ENCODE measurements at regions not wholly inside any gene's neighbourhood (a gene's known extent, or its start where the extent isn't known, plus 50 kb on each side); places are given as distances from the start of the nearest gene placed in this dataset.

GRCh38 chr5:174837919-174838902, 113.8 kb downstream of the MSX2 start:
- Histone ChIP-seq H3K9me3 (no peaks in the 10 kb centered on the region), H2AFZ (ENCODE audit: low read depth) (no peak overlapping the region), H3K9me2 (no peaks in the 10 kb centered on the region), H3K4me3 (ENCODE audit: low read depth in 2 of 2, low read length in 1 of 2) (no peak overlapping the region; a peak in 1 of 4 replicates), H4K20me1 (ENCODE audit: insufficient read depth) (no peaks in the 10 kb centered on the region), H3K4me2 (no peak overlapping the region), H3F3A (replicated peaks; ENCODE audit: insufficient read depth) (no peaks in the 10 kb centered on the region), H3K4me1 (ENCODE audit: control insufficient read depth in 1 of 2, insufficient read depth in 2 of 2, low read depth in 1 of 2, low read length in 1 of 2) (no peaks in the 10 kb centered on the region), H3K36me3 (replicated peaks in 1 of 2; ENCODE audit: control insufficient read depth in 1 of 2, insufficient read depth in 2 of 2, low read length in 1 of 2) (no peaks in the 10 kb centered on the region), H3K79me2 (ENCODE audit: insufficient read depth) (no peaks in the 10 kb centered on the region), H3K27me3 (ENCODE audit: insufficient read depth) (no peaks in the 10 kb centered on the region), H3K27ac (ENCODE audit: low read depth in 2 of 2, low read length in 1 of 2) (no peak overlapping the region), H3K9ac (no peak overlapping the region)
- ChIA-PET POLR2A (no interaction called here), CTCF (interaction anchor here (1.0 kb wide), 1 partner anchor 14 kb away, joined by 3 read pairs; no protein-coding TSS in a partner anchor)
- TF ChIP-seq GATA2 (CRISPR knock-in tag; IDR thresholded peaks at IDR 0.05): no peak
- TF ChIP-seq CHD2 (IDR thresholded peaks at IDR 0.05; ENCODE audit: low read length, partially characterized antibody): no peak
- TF ChIP-seq TEAD4 (IDR thresholded peaks at IDR 0.05; ENCODE audit: borderline replicate concordance, insufficient read depth): no peak
- TF ChIP-seq EP300 (IDR thresholded peaks at IDR 0.05; ENCODE audit: borderline replicate concordance in 1 of 2, low read depth in 1 of 2, low read length in 1 of 2): no peak
- TF ChIP-seq NRF1 (IDR thresholded peaks at IDR 0.05; ENCODE audit: low read depth, low read length): no peak
- DNase-seq: peak; percentile 17
- 29% methylated on average over 8 of the region's 8 CpGs for WGBS (ENCODE audit: low lambda C conversion rate)

GRCh38 chr5:174834081-174834480, 109.7 kb downstream of the MSX2 start:
- no peak for TF ChIP-seq TAF1 (IDR thresholded peaks at IDR 0.05; ENCODE audit: borderline replicate concordance, low read depth, low read length)
- TF ChIP-seq POLR2AphosphoS5 (IDR thresholded peaks at IDR 0.05; ENCODE audit: low read depth, low read length): no peak
- TF ChIP-seq GABPA (IDR thresholded peaks at IDR 0.05; ENCODE audit: low read depth): no peak
- no peak for TF ChIP-seq RAD21 (IDR thresholded peaks at IDR 0.05; ENCODE audit: low read length)
- ChIA-PET POLR2A (no interaction called here), CTCF (no interaction called here)
- 22% methylated on average over 5 of the region's 5 CpGs for WGBS (ENCODE audit: low lambda C conversion rate)
- H3K27ac ChIP-seq (ENCODE audit: low read depth in 2 of 2, low read length in 1 of 2): no peak overlapping the region
- H2AFZ ChIP-seq (ENCODE audit: low read depth): no peak overlapping the region
- no peak overlapping the region for H3K4me2 ChIP-seq
- no peaks in the 10 kb centered on the region for H4K20me1 ChIP-seq (ENCODE audit: insufficient read depth)
- H3F3A ChIP-seq (replicated peaks; ENCODE audit: insufficient read depth): no peaks in the 10 kb centered on the region
- no peaks in the 10 kb centered on the region for H3K9me2 ChIP-seq
- H3K79me2 ChIP-seq (ENCODE audit: insufficient read depth): no peaks in the 10 kb centered on the region
- H3K27me3 ChIP-seq (ENCODE audit: insufficient read depth): no peaks in the 10 kb centered on the region
- H3K9ac ChIP-seq: no peak overlapping the region
- no peak for DNase-seq
- H3K4me1 ChIP-seq (ENCODE audit: control insufficient read depth in 1 of 2, insufficient read depth in 2 of 2, low read depth in 1 of 2, low read length in 1 of 2): no peaks in the 10 kb centered on the region
- no peaks in the 10 kb centered on the region for H3K9me3 ChIP-seq
- H3K36me3 ChIP-seq (replicated peaks in 1 of 2; ENCODE audit: control insufficient read depth in 1 of 2, insufficient read depth in 2 of 2, low read length in 1 of 2): no peaks in the 10 kb centered on the region
- H3K4me3 ChIP-seq (ENCODE audit: low read depth in 2 of 2, low read length in 1 of 2): no peak overlapping the region

- no peaks in the 10 kb centered on the region for H3K4me1 ChIP-seq (ENCODE audit: control insufficient read depth in 1 of 2, insufficient read depth in 2 of 2, low read depth in 1 of 2, low read length in 1 of 2)
- H3K79me2 ChIP-seq (ENCODE audit: insufficient read depth): no peaks in the 10 kb centered on the region
- DNase-seq: no peak
- TF ChIP-seq JUND (IDR thresholded peaks at IDR 0.05): no peak
- TF ChIP-seq SIN3A (IDR thresholded peaks at IDR 0.05; ENCODE audit: borderline replicate concordance, low read depth, low read length): no peak
- no peak for TF ChIP-seq CHD2 (IDR thresholded peaks at IDR 0.05; ENCODE audit: low read length, partially characterized antibody)
- no peak for TF ChIP-seq FOSL2 (IDR thresholded peaks at IDR 0.05; ENCODE audit: borderline replicate concordance, low read depth)
- TF ChIP-seq ZBTB33 (IDR thresholded peaks at IDR 0.05; ENCODE audit: borderline replicate concordance, low read depth): no peak
- no peak for TF ChIP-seq NRF1 (IDR thresholded peaks at IDR 0.05; ENCODE audit: low read depth, low read length)
- no peak for TF ChIP-seq EP300 (IDR thresholded peaks at IDR 0.05; ENCODE audit: borderline replicate concordance in 1 of 2, low read depth in 1 of 2, low read length in 1 of 2)
- TF ChIP-seq TEAD4 (IDR thresholded peaks at IDR 0.05; ENCODE audit: borderline replicate concordance, insufficient read depth): no peak
- no peak for TF ChIP-seq GATA2 (CRISPR knock-in tag; IDR thresholded peaks at IDR 0.05)
- TF ChIP-seq MEF2A (IDR thresholded peaks at IDR 0.05; ENCODE audit: borderline replicate concordance, low read depth): no peak
- TF ChIP-seq YY1 (IDR thresholded peaks at IDR 0.05; ENCODE audit: low read depth): no peak
- no peak for TF ChIP-seq RCOR1 (IDR thresholded peaks at IDR 0.05; ENCODE audit: low read length)
- TF ChIP-seq FOXJ3 (CRISPR knock-in tag; IDR thresholded peaks at IDR 0.05): no peak
- TF ChIP-seq IRF3 (IDR thresholded peaks at IDR 0.05; ENCODE audit: low read depth, low read length): no peak
- no peaks in the 10 kb centered on the region for H3F3A ChIP-seq (replicated peaks; ENCODE audit: insufficient read depth)
- CTCF ChIA-PET: no interaction called here
- no peaks in the 10 kb centered on the region for H3K27me3 ChIP-seq (ENCODE audit: insufficient read depth)
- no peaks in the 10 kb centered on the region for H3K36me3 ChIP-seq (replicated peaks in 1 of 2; ENCODE audit: control insufficient read depth in 1 of 2, insufficient read depth in 2 of 2, low read length in 1 of 2)
- H4K20me1 ChIP-seq (ENCODE audit: insufficient read depth): no peaks in the 10 kb centered on the region
- H3K9ac ChIP-seq: no peak overlapping the region
- H3K9me3 ChIP-seq: no peaks in the 10 kb centered on the region
- POLR2A ChIA-PET: no interaction called here
- H3K9me2 ChIP-seq: no peaks in the 10 kb centered on the region
- no peak overlapping the region for H3K4me2 ChIP-seq
- WGBS (ENCODE audit: low lambda C conversion rate): 2% methylated on average over 2 of the region's 2 CpGs
- H3K4me3 ChIP-seq (ENCODE audit: low read depth in 2 of 2, low read length in 1 of 2): no peak overlapping the region
- H2AFZ ChIP-seq (ENCODE audit: low read depth): no peak overlapping the region
- H3K27ac ChIP-seq (ENCODE audit: low read depth in 2 of 2, low read length in 1 of 2): no peak overlapping the region
These were observed 108.4 kb downstream of the MSX2 start for GRCh38 chr5:174832811-174833210.

Data from SK-N-SH (cell line).